ENCODE measurements at regions not wholly inside any gene's neighbourhood (a gene's known extent, or its start where the extent isn't known, plus 50 kb on each side); places are given as distances from the start of the nearest gene placed in this dataset.
"Not testable (repeated sequence)": the region's sequence is repeated elsewhere in the genome, so short reads cannot be mapped to it uniquely, and the experiment has no call there.

DNA sequence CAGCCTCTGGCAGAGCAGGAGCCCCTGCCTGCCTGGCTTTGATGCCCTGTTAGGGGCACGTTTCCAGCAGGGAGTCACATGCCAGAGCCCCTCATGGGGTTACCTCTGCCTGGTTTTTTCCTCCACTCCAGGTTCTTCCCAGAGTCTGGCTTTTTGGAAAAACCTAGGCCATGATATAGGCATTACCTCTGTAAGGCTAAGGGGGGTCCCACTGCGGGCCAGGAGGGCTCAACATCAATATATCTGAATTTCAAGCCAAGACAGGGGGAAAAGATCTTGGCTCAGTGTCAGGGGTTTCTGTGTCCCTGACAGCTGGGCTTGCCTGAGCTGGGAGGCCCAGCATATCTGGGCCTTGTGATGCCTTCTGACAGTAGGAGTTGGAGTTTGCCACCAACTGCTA is 127.4 kb downstream of the POTEH start:
- H3K27me3 ChIP-seq (ENCODE audit: control insufficient read depth, insufficient read depth, low read length); ATAC-seq; DNase-seq; H3K27ac ChIP-seq (ENCODE audit: low read length); H3K36me3 Mint-ChIP-seq; intact Hi-C loops (cut with micrococcal nuclease); H3K9me3 ChIP-seq (ENCODE audit: control insufficient read depth, insufficient read depth, low read length); H3K27me3 Mint-ChIP-seq (ENCODE audit: low read depth in 2 of 2); H3K36me3 ChIP-seq (ENCODE audit: control insufficient read depth, insufficient read depth, low read length); H3K4me1 Mint-ChIP-seq; H3K4me3 Mint-ChIP-seq; H3K9me3 Mint-ChIP-seq; H3K4me3 ChIP-seq (ENCODE audit: low read length); H3K27ac Mint-ChIP-seq; H3K4me1 ChIP-seq (ENCODE audit: control insufficient read depth, insufficient read depth, low read length): not testable (repeated sequence)
- 60% methylated on average over 1 of the region's 2 CpGs for WGBS (ENCODE audit: insufficient coverage)

DNA sequence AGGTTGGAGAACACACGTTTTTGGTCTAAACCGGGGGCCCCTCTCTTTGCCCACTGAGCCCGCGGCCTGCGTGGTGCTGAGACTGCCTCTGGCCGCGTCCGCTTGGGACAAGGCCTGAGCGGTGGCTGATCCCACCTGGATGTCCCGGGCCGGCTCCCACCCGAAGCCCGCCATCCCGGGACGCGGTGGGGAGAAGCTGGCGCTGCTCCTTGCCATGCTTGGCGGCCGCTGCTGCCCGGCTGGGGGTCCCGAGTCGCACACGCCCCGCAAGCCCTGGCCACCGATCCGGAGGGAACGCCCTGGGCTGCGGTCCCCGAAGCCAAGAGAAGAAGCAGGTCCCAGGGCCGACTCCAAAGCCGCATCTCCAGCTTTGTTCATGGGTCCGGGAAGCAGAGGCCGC is 130.1 kb downstream of the POTEH start:
- H3K27me3 ChIP-seq (ENCODE audit: control insufficient read depth, insufficient read depth, low read length); H3K36me3 Mint-ChIP-seq; H3K9me3 Mint-ChIP-seq; H3K9me3 ChIP-seq (ENCODE audit: control insufficient read depth, insufficient read depth, low read length); H3K27ac ChIP-seq (ENCODE audit: low read length); intact Hi-C loops (cut with micrococcal nuclease); DNase-seq; H3K27ac Mint-ChIP-seq; H3K27me3 Mint-ChIP-seq (ENCODE audit: low read depth in 2 of 2); H3K4me3 ChIP-seq (ENCODE audit: low read length); H3K4me1 Mint-ChIP-seq; H3K4me3 Mint-ChIP-seq; H3K4me1 ChIP-seq (ENCODE audit: control insufficient read depth, insufficient read depth, low read length); H3K36me3 ChIP-seq (ENCODE audit: control insufficient read depth, insufficient read depth, low read length); ATAC-seq: not testable (repeated sequence)
- no CpG with 5 or more reads among the region's 33 CpGs for WGBS (ENCODE audit: insufficient coverage)

GRCh38 chr22:15821088-15821487 is 131.3 kb downstream of the POTEH start:
- H3K4me1 ChIP-seq (ENCODE audit: control insufficient read depth, insufficient read depth, low read length); H3K9me3 Mint-ChIP-seq; H3K36me3 ChIP-seq (ENCODE audit: control insufficient read depth, insufficient read depth, low read length); H3K4me1 Mint-ChIP-seq; DNase-seq; H3K27ac ChIP-seq (ENCODE audit: low read length); H3K4me3 Mint-ChIP-seq; H3K36me3 Mint-ChIP-seq; intact Hi-C loops (cut with micrococcal nuclease); ATAC-seq; H3K9me3 ChIP-seq (ENCODE audit: control insufficient read depth, insufficient read depth, low read length); H3K27me3 Mint-ChIP-seq (ENCODE audit: low read depth in 2 of 2); H3K27ac Mint-ChIP-seq; H3K4me3 ChIP-seq (ENCODE audit: low read length); H3K27me3 ChIP-seq (ENCODE audit: control insufficient read depth, insufficient read depth, low read length): not testable (repeated sequence)
- WGBS (ENCODE audit: insufficient coverage), result 33% methylated on average over 1 of the region's 32 CpGs

DNA sequence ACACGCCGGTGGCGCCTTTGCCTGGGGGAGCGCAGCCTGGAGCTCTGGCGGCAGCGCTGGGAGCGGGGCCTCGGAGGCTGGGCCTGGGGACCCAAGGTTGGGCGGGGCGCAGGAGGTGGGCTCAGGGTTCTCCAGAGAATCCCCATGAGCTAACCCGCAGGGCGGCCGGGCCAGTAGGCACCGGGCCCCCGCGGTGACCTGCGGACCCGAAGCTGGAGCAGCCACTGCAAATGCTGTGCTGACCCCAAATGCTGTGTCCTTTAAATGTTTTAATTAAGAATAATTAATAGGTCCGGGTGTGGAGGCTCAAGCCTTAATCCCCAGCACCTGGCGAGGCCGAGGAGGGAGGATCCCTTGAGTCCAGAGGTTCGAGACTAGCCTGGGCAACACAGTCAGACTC is 132.2 kb downstream of the POTEH start:
- H3K4me1 ChIP-seq (ENCODE audit: control insufficient read depth, insufficient read depth, low read length); H3K36me3 Mint-ChIP-seq; H3K27ac ChIP-seq (ENCODE audit: low read length); ATAC-seq; H3K4me3 Mint-ChIP-seq; H3K9me3 Mint-ChIP-seq; intact Hi-C loops (cut with micrococcal nuclease); DNase-seq; H3K9me3 ChIP-seq (ENCODE audit: control insufficient read depth, insufficient read depth, low read length); H3K36me3 ChIP-seq (ENCODE audit: control insufficient read depth, insufficient read depth, low read length); H3K4me1 Mint-ChIP-seq; H3K27ac Mint-ChIP-seq; H3K27me3 Mint-ChIP-seq (ENCODE audit: low read depth in 2 of 2); H3K27me3 ChIP-seq (ENCODE audit: control insufficient read depth, insufficient read depth, low read length); H3K4me3 ChIP-seq (ENCODE audit: low read length): not testable (repeated sequence)
- WGBS (ENCODE audit: insufficient coverage), result 70% methylated on average over 4 of the region's 22 CpGs

GRCh38 chr22:15823178-15823577 is 133.4 kb downstream of the POTEH start:
- H3K27ac Mint-ChIP-seq; H3K27me3 ChIP-seq (ENCODE audit: control insufficient read depth, insufficient read depth, low read length): not testable (repeated sequence)
- 68% methylated on average over 2 of the region's 12 CpGs for WGBS (ENCODE audit: insufficient coverage)

DNA sequence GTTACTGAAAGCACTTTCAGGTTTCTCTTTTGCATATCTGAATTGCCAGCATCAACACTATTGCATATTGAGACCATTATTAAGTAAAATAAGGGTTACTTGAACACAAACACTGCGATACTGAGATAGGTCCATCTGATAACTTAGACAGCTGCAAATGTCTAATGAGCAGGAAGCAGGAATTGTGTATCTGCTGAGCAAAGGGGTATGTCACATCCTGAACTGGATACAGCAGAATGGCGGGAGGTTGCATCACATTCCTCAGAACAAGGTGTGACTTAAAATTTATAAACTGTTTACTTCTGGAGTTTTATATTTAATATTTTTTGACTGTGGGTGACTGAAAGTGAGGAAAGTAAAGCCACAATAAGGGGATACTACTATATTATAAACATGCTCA is 142.4 kb downstream of the POTEH start:
- 100% methylated on average over 1 of the region's 2 CpGs for WGBS (ENCODE audit: insufficient coverage)
- H3K27ac Mint-ChIP-seq; H3K9me3 ChIP-seq (ENCODE audit: control insufficient read depth, insufficient read depth, low read length); H3K4me1 ChIP-seq (ENCODE audit: control insufficient read depth, insufficient read depth, low read length); H3K4me1 Mint-ChIP-seq; DNase-seq; H3K36me3 Mint-ChIP-seq; H3K9me3 Mint-ChIP-seq; H3K27me3 Mint-ChIP-seq (ENCODE audit: low read depth in 2 of 2); H3K4me3 Mint-ChIP-seq; H3K27ac ChIP-seq (ENCODE audit: low read length); intact Hi-C loops (cut with micrococcal nuclease); ATAC-seq; H3K27me3 ChIP-seq (ENCODE audit: control insufficient read depth, insufficient read depth, low read length); H3K36me3 ChIP-seq (ENCODE audit: control insufficient read depth, insufficient read depth, low read length); H3K4me3 ChIP-seq (ENCODE audit: low read length): not testable (repeated sequence)

More at GRCh38 chr22:15823178-15823577, 133.4 kb downstream of the POTEH start:
- ATAC-seq; H3K36me3 Mint-ChIP-seq; H3K4me3 ChIP-seq (ENCODE audit: low read length); H3K36me3 ChIP-seq (ENCODE audit: control insufficient read depth, insufficient read depth, low read length); H3K27me3 Mint-ChIP-seq (ENCODE audit: low read depth in 2 of 2); H3K4me1 Mint-ChIP-seq; DNase-seq; H3K4me3 Mint-ChIP-seq; H3K4me1 ChIP-seq (ENCODE audit: control insufficient read depth, insufficient read depth, low read length); H3K9me3 Mint-ChIP-seq; intact Hi-C loops (cut with micrococcal nuclease); H3K9me3 ChIP-seq (ENCODE audit: control insufficient read depth, insufficient read depth, low read length); H3K27ac ChIP-seq (ENCODE audit: low read length): not testable (repeated sequence)

- H3K36me3 ChIP-seq (ENCODE audit: control insufficient read depth, insufficient read depth, low read length); H3K4me1 ChIP-seq (ENCODE audit: control insufficient read depth, insufficient read depth, low read length); H3K4me3 Mint-ChIP-seq; H3K4me1 Mint-ChIP-seq; H3K27ac Mint-ChIP-seq; H3K27me3 Mint-ChIP-seq (ENCODE audit: low read depth in 2 of 2); DNase-seq; intact Hi-C loops (cut with micrococcal nuclease); H3K27ac ChIP-seq (ENCODE audit: low read length); H3K9me3 Mint-ChIP-seq; H3K4me3 ChIP-seq (ENCODE audit: low read length); H3K36me3 Mint-ChIP-seq; H3K9me3 ChIP-seq (ENCODE audit: control insufficient read depth, insufficient read depth, low read length); ATAC-seq; H3K27me3 ChIP-seq (ENCODE audit: control insufficient read depth, insufficient read depth, low read length): not testable (repeated sequence)
- 84% methylated on average over 4 of the region's 9 CpGs for WGBS (ENCODE audit: insufficient coverage)
Measured at GRCh38 chr22:15835729-15836128, 145.9 kb downstream of the POTEH start.

DNA sequence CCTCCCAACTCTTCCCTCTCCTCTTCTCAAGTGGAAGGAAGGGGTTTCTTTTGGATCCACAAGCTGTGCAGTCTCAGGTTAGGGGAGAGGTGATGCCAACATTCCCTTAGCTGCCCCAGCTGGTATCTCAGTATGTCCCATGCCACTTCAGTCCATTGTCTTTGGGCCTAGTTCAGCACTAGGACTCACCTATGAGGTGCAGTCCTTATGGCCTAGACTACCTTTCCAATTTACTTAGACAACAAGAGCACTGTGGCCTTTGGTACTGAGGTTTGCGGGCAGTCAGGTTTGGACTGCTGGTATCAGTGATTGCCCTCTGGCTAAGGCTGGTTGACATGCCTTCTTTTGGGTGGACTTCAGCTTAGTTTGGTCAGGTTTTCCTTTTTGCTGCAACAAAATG is 159.9 kb downstream of the POTEH start:
- H3K36me3 ChIP-seq (ENCODE audit: control insufficient read depth, insufficient read depth, low read length); H3K27me3 Mint-ChIP-seq (ENCODE audit: low read depth in 2 of 2); DNase-seq; H3K27ac ChIP-seq (ENCODE audit: low read length); H3K4me1 ChIP-seq (ENCODE audit: control insufficient read depth, insufficient read depth, low read length); intact Hi-C loops (cut with micrococcal nuclease); H3K9me3 ChIP-seq (ENCODE audit: control insufficient read depth, insufficient read depth, low read length); H3K27ac Mint-ChIP-seq; H3K9me3 Mint-ChIP-seq; H3K36me3 Mint-ChIP-seq; H3K4me3 Mint-ChIP-seq; H3K4me1 Mint-ChIP-seq; H3K27me3 ChIP-seq (ENCODE audit: control insufficient read depth, insufficient read depth, low read length); H3K4me3 ChIP-seq (ENCODE audit: low read length): not testable (repeated sequence)
- 67% methylated on average over 1 of the region's 1 CpG for WGBS (ENCODE audit: insufficient coverage)
- ATAC-seq, result peak in 1 of 3 donors; percentile 35
